ENCODE measurements at regions not wholly inside any gene's neighbourhood (a gene's known extent, or its start where the extent isn't known, plus 50 kb on each side); places are given as distances from the start of the nearest gene placed in this dataset.
"Not testable (repeated sequence)": the region's sequence is repeated elsewhere in the genome, so short reads cannot be mapped to it uniquely, and the experiment has no call there.

DNA sequence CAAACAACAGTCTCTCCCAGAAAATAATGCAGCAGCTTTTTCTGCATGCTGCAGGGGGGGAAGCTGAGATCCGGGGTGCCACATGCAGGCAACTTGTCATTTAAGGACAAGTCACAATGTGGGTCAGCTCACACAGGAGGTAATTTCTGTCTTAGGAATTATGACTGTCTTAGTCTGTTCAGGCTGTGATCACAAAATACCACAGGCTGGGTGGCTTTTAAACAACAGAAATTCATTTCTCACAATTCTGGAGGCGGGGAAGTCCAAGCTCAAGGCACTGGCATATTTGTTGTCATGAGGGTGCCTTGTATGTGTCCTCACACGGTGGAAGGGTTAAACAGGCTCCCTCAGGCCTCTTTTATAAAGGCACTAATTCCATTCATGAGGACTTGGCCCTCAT lies 127.7 kb downstream of the DIRAS2 start:
- no peaks in the 10 kb centered on the region for H3K27me3 ChIP-seq
- H3K9me3 ChIP-seq: no peaks in the 10 kb centered on the region
- no peak for DNase-seq
- no peak for TF ChIP-seq POLR2A (IDR thresholded peaks at IDR 0.05)
- TF ChIP-seq CTCF (IDR thresholded peaks at IDR 0.05): no peak
- no peak for TF ChIP-seq POLR2AphosphoS5 (IDR thresholded peaks at IDR 0.05)
- TF ChIP-seq EP300 (IDR thresholded peaks at IDR 0.05): no peak
- H3K4me1 ChIP-seq: no peaks in the 10 kb centered on the region
- no peak overlapping the region for H3K27ac ChIP-seq
- H3K4me3 ChIP-seq: no peak overlapping the region
- 89 to 92% methylated on average over 2 to 3 of the region's 3 CpGs for WGBS, 2 donors
- no peak for ATAC-seq (ENCODE audit: low FRiP score in 2 of 2)
- no peaks in the 10 kb centered on the region for H3K36me3 ChIP-seq

GRCh38 chr9:90515510-90515909 lies 127.1 kb downstream of the DIRAS2 start:
- no peak overlapping the region for H3K4me3 ChIP-seq
- WGBS, 2 donors: 57% methylated on average over 5 of the region's 5 CpGs
- DNase-seq (no peak), ATAC-seq (ENCODE audit: low FRiP score in 2 of 2) (no peak)
- H3K4me1 ChIP-seq: no peaks in the 10 kb centered on the region
- no peaks in the 10 kb centered on the region for H3K9me3 ChIP-seq
- H3K27ac ChIP-seq: no peak overlapping the region
- H3K27me3 ChIP-seq: no peaks in the 10 kb centered on the region
- TF ChIP-seq POLR2A (IDR thresholded peaks at IDR 0.05) (no peak), EP300 (IDR thresholded peaks at IDR 0.05) (no peak)
- no peaks in the 10 kb centered on the region for H3K36me3 ChIP-seq

DNA sequence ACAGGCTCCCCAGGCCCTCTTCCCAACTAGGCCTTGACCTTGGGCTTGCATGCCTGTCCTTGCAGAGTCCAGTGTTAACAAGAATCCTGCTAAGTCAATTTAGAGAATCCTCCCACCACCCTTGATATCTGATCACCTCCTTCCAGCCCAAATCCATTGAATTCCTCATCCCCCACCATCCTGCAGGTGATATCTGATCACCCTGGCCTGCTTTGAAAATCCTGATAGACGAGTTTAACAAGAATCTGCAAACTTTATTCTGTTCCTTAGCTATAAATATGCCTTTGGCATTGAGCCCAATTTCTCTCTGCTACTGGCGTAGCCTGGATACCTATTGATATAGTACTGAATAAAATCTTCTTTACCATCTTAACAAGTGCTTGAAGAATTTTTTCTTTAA lies 125.5 kb downstream of the DIRAS2 start:
- ATAC-seq (ENCODE audit: low FRiP score in 2 of 2) (no peak), DNase-seq (no peak)
- H3K36me3 ChIP-seq: no peaks in the 10 kb centered on the region
- no peaks in the 10 kb centered on the region for H3K9me3 ChIP-seq
- WGBS, 2 donors: 40 to 53% methylated on average over 2 of the region's 2 CpGs
- H3K27ac ChIP-seq: no peak overlapping the region
- TF ChIP-seq POLR2AphosphoS5 (IDR thresholded peaks at IDR 0.05) (no peak), POLR2A (IDR thresholded peaks at IDR 0.05) (no peak), EP300 (IDR thresholded peaks at IDR 0.05) (no peak), CTCF (IDR thresholded peaks at IDR 0.05) (no peak)
- no peaks in the 10 kb centered on the region for H3K27me3 ChIP-seq
- no peak overlapping the region for H3K4me3 ChIP-seq
- no peaks in the 10 kb centered on the region for H3K4me1 ChIP-seq

- no peak for TF ChIP-seq POLR2AphosphoS5 (IDR thresholded peaks at IDR 0.05)
- TF ChIP-seq EP300 (IDR thresholded peaks at IDR 0.05): no peak
- TF ChIP-seq CTCF (IDR thresholded peaks at IDR 0.05): no peak
- TF ChIP-seq POLR2A (IDR thresholded peaks at IDR 0.05): no peak
- DNase-seq (no peak), ATAC-seq (ENCODE audit: low FRiP score in 2 of 2) (no peak)
- H3K9me3 ChIP-seq: no peaks in the 10 kb centered on the region
- H3K27ac ChIP-seq: no peak overlapping the region
- H3K27me3 ChIP-seq: no peaks in the 10 kb centered on the region
- 80 to 89% methylated on average over 7 of the region's 7 CpGs for WGBS, 2 donors
- H3K4me3 ChIP-seq: no peak overlapping the region
- no peaks in the 10 kb centered on the region for H3K4me1 ChIP-seq
- H3K36me3 ChIP-seq: no peaks in the 10 kb centered on the region
Observed at GRCh38 chr9:90521811-90522570, 120.6 kb downstream of the DIRAS2 start.

DNA sequence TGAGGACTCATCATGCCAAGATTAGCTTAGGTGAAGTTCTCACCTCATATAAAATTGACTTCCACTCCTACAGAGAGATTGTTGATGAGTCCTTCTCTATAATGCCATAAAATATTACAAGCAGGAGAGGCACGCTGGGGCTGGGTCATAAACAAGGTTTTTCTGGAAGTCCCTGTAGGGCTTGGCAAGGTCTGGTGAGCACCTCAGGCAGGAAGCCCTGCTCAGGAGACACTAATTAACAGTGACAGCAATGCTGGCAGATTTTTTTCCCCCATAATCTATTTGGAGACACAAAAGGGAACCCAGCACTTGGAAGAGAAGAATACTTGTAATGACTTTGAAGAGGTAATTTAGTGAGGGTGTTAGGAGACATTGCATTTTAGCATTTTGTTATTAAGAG lies 118.7 kb downstream of the DIRAS2 start:
- TF ChIP-seq POLR2A (IDR thresholded peaks at IDR 0.05): no peak
- Histone ChIP-seq H3K27me3 (no peaks in the 10 kb centered on the region), H3K36me3 (no peaks in the 10 kb centered on the region), H3K27ac (no peak overlapping the region), H3K9me3 (no peaks in the 10 kb centered on the region), H3K4me3 (no peak overlapping the region), H3K4me1 (no peaks in the 10 kb centered on the region)
- ATAC-seq (ENCODE audit: low FRiP score in 2 of 2) (no peak), DNase-seq (no peak)
- WGBS, 2 donors: 50 to 57% methylated on average over 1 of the region's 1 CpG

DNA sequence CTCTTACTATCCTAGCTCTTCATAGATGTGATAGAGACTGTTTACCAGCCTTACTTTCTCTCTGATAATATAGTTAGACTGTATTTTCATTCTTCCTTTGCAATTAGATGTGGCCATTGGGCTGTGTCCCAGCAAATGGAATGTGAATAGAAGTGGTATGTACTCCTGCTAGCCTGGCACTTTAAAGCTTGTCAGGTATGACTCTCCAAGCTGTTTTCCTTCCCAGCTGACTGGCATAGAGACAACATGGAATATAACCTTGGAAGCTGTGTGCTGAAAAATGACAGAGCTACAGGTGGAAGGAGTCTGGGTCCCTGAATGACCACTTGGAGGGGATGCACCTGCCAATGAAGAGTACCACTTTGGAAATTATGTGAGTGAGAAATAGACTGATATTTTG lies 116.2 kb downstream of the DIRAS2 start:
- no peak for DNase-seq
- no peak for ATAC-seq (ENCODE audit: low FRiP score in 2 of 2)
- H3K27ac ChIP-seq: no peak overlapping the region

GRCh38 chr9:90536094-90536493 lies 106.5 kb downstream of the DIRAS2 start:
- H3K36me3 ChIP-seq; H3K9me3 ChIP-seq; H3K27ac ChIP-seq; DNase-seq; ATAC-seq (ENCODE audit: low FRiP score in 2 of 2); H3K27me3 ChIP-seq; H3K4me1 ChIP-seq; H3K4me3 ChIP-seq: not testable (repeated sequence)
- WGBS, 2 donors: 79 to 86% methylated on average over 4 of the region's 4 CpGs

More for the DNA sequence above, 116.2 kb downstream of the DIRAS2 start:
- Histone ChIP-seq H3K27me3 (no peaks in the 10 kb centered on the region), H3K9me3 (no peaks in the 10 kb centered on the region), H3K36me3 (no peaks in the 10 kb centered on the region), H3K4me1 (no peaks in the 10 kb centered on the region), H3K4me3 (no peak overlapping the region)
- TF ChIP-seq CTCF (IDR thresholded peaks at IDR 0.05) (no peak), POLR2AphosphoS5 (IDR thresholded peaks at IDR 0.05) (no peak), EP300 (IDR thresholded peaks at IDR 0.05) (no peak), POLR2A (IDR thresholded peaks at IDR 0.05) (no peak)

All from upper lobe of left lung (tissue), 6 donors.